NCI-H1417 (cell line): ENCODE measurements at regions not wholly inside any gene's neighbourhood (a gene's known extent, or its start where the extent isn't known, plus 50 kb on each side); places are given as distances from the start of the nearest gene placed in this dataset.

Experiments used
- DNase-seq, 3 experiments: peaks; one replicate each; lab custom pipeline; 2025; lab: John Stamatoyannopoulos, UW

DNA sequence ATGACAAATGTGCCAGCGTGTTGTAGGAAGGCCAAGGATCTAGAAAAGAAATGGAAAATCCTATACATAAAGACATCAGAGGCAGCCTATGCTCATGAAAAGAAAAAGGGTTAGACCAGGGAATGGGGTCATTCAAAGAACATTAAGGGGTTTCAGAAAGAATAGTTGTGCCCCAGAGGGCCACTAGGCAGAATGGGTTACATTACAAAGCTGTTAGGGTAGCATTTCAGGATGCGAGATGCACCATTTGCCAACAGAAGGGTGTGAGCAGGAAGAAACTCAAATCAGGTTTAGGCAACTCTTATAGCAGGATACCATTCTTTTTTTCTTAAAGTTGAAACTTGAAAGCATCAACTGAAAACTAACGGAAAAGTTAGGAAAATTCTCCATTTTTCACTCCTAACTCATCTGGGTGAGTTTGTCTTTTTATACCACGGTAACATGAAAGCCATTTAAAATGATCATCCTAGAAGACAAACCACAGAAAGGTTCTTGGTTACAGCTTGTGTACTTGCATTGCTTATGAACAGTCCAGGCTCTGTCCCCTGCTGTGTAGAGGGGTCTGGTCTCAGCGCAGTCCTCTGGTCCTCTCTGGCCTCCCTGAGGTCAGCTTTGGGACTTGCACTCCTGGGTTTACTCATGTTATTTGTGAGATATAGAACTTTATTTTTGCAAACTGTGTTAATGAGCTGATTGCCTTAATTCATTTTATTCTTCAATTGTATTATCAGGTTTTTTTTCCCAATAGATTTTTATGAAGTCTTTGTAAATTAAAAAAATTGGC is 209.1 kb downstream of the DACT1 start:
- no peak for DNase-seq

DNA sequence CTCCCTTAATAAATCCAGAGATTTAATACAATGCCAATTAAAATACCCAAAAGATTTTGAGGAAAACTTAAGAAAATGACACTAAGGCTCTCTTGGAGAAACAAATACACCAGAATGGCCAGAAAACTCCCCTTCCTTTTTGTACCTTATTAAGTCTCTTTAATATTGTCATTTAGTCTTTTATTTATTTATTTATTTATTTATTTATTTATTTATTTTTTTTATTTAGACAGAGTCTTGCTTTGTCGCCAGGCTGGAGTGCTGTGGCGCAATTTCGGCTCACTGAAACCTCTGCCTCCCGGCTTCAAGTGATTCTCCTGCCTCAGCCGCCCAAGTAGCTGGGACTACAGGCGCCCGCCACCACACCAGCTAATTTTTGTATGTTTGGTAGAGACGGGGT is 210.6 kb downstream of the DACT1 start:
- DNase-seq: no peak

DNA sequence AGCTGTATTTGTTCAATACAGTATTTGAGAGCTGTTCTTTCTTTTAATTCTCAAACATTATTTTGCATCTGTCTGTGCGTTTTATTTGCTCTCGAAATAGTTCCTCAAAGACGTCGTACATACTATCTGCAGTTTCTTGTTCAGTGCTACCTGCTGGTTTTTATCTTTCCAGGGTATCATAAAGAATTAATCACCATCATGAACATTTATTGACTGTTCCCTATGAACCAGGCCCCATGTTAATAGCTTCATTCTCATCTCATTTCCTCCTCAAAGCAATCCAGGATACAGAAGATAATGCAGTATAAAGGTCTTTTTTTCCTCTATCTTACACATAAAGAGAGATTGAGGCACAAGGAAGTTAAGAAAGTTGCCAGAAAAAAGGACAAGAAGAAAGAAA is 211.8 kb downstream of the DACT1 start:
- no peak for DNase-seq

DNA sequence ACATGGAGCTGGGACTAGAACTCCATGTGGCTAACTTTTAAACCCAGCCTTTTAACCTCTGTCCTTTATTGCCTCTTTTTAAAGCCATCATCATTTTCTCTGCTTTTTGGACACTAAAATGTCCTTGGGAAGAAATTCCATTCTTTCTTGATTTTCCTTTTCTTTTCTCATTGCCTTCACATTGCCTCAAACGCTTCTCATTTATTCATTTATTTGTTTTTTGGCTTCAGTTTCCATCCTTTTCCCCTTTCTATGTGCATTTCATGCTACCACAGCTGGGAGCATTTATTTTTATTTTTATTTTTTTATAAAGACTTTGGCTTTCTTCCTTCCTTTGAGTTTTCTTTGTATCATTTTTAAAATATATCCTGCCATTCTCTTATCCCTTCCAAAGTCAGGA is 212.2 kb downstream of the DACT1 start:
- DNase-seq: no peak

DNA sequence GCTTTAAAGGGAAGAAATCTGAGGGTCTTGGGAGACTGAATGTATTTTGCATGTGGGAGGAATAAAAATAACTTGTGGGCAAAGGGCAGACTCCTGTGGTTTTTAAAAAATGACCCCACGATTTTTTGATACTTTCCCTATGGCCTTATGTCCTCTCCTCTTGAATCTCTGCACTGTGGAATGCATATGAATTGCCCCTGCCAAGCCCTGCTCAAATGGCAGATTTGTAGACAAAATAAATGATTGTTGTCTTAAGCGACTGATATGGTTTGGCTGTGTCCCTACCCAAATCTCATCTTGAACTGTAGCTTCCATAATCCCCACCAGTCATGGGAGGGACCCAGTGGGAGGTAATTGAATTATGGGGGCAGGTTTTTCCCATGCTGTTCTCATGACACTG is 223.8 kb downstream of the DACT1 start:
- DNase-seq: no peak

DNA sequence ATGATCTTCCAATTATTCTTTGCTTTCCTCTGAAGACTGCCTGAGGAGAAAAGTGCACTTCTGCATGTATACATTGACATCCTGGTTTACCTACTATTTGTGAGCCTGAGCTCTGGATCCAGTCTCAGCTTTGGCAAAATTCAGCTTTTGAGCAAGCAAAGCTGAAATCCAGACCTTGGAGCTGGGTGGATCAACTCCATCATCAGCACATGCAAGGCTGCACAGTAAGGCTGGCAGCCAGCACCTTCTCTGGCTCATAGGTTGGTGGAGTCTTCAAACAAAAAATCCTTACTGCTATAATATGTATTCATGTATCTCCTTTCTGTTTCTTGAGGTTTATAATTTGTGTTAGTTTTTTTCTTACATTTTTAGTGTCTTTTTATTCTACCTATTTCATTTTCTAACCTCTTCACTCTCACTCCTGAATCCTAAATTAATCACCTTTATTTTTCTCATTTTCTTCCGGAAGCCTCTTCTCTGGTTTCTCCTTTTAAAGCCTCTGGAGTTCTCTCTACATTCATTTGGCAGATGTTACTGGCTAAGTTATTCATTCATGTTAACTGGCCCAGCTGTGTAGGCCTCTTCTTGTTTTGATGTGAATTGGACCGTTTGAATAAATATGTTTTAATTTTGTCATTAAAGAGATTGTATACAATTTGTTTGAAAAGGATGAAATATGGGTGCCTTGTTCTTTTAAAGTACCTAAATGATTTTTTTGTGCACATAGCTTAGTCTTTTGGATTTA is 224.8 kb downstream of the DACT1 start:
- no peak for DNase-seq

DNA sequence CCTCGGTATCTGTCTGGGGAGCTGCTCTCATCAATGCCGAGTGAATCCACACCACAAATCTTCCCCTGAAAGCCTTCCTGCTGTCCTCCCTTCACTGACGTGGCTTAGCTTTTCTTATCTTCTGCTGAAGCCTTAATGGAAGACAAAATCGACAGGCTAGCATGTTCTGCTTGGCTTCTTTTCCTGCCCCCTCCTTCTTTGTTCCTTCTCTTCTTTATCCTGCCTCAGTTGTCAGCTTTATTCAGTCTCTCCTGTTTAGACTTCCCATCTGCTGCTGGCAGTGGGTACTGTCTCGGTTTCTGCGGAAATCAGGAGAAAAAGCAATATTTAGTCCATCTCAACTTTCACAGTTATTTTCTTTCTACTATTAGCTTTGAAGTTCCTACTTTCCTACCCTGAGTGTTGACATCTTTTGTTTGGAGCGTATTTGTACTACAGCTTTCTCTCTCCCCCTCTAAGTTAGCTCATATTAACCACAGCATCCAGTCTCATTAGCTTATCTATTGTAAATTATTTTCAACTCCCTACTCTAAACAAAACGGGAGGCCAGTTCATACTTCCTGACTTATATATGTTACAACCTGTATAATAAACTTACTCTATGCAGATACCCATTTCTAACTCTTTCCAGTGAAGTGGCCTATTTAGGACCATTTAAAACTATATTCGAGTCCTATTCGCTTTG is 226.0 kb downstream of the DACT1 start:
- DNase-seq: no peak

DNA sequence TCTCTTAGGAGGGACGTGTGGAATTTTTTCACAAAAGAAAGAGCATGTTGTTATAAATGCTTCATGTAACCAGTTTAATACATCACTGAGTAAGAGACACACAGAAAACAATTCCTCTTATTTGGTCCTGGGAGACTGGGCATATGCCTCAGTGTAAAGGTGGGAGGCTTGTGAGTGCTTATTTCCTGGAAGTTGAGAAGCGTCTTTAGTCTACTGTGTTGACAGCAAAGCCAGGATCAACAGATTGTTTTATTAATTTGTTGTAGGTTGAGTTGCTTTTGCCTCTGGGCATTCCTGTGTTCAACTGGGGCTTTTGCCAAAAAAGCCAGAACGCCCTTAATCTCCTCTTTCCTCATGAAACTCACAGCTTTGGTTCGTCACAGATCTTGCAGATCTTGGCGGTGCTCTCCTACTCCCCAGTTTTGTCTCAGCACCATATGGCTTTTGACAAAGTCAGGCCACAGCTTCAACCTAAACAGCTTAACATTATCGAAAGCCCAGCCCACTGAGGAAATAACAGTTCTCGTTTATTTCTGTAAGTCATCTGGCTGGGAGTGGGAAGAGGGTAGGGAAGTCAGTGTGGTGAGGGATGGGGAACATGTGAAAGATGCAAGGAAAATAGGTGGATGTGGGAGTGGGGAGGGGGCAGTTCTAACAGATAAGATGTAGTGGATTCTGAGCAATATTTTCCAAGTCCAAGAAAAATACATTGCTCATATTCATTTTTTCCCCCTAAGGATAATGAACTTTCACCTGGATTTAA is 227.2 kb downstream of the DACT1 start:
- peak in 1 of 3 experiments; percentile 3 for DNase-seq

DNA sequence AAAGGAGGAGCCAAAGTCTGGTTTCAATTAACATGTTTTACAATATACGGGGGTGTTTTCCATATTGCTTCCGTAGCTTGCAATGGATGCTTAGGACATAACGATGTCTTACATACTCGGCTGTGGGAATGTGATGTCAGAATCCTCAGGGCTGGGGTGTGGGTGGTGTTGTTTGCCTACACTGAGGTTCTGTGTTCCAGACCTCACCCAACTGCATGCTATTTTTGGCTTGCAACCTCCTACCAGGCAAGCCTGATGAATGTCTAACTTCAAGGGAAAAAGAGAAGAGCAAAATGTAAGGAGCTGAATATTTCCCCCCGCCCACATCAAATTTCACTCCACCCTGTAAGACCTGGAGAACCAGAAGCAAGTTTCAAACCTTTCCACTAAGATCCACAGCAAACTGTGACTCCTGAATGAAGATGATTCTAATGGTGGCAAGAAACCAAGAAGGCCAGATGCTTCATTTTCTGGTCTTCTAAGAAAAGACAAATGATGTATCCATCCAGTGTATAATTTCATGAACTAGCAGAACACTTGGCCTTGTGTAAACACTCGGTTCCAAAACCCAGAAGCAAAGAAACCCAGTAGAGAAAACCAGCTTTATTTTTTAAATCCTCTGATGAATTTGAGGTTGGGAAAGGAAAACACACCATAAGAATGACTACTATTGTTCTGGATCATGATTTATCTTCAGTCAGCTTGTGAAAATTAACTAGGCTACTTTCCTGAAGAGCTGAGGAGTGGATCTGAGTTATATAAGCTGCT is 227.9 kb downstream of the DACT1 start:
- no peak for DNase-seq

DNA sequence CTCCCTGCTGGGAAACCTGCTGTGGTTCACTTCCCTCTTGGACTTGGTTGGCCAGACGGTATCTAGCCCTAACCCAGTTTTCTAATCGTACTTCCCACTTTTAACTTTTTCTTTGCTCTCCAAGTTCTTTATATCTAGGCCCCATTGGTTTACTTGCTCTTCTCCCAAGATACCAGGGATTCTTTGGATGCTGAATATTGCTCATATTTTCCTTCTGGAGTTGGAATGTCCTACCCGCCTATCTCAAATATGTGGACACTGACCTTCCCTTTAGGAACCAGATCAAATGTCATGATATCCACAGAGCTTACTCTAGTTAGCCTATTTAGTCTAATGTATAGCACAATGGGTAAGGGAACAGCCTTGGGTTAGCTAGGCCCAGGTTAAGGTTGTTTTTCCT is 228.6 kb downstream of the DACT1 start:
- DNase-seq: no peak

DNA sequence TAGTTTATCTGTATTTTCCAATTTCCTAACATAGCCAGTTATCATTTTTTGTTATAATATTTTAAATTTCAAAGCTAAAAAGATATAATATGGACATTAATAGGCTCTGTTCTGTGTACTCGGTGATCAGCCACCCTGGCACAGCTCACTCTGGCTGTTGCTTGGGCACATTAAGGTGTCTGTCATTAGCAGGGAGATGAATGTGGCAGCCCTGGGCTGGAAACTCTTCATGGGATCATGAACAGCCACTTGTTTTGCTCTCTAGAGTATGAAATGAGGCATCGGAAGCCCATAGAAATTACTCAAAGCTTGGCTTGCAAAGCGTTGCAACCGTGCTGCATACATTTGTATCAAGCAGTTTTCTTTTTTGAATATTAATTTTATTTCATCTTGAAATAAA is 233.2 kb downstream of the DACT1 start:
- peak in 1 of 3 experiments; percentile 91 for DNase-seq

DNA sequence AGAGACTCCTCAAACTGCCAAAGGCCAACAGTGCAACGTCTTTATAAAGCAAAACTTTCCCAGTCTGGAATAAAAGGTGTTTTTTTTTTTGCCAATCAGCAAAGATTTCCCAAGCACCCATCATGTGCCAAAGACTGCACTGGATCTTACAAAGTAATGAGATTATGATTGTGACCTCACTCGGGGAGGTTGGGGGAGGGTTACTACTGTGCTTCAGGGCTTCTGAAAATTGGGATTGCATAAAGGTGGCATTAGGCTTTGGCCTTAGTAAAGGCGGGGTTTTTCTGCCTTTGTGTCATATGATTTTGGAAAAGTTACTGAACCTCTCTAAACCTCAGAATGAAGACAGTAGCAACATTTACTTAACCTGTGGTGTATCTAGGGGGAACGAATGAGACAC is 233.8 kb downstream of the DACT1 start:
- peak in 1 of 3 experiments; percentile 30 for DNase-seq

DNA sequence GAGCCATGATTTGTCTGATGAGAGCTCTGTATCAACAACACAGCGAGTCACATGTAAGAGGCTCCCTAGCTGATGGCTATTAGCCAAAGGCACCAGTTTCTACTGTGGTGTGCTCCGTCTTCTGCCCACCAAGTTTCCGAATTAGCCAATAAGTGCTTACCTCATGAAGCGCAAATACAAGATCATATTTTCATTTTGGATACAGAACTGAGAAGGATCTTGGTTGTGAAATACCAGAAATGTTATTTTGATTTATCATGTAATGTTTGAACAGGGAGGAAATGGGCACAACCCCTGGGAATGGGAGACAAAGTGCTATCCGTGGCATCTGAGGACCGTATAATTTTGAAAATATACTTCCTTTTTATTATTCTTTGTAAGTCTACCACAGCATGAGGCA is 234.3 kb downstream of the DACT1 start:
- DNase-seq: peak in 1 of 3 experiments; percentile 30

DNA sequence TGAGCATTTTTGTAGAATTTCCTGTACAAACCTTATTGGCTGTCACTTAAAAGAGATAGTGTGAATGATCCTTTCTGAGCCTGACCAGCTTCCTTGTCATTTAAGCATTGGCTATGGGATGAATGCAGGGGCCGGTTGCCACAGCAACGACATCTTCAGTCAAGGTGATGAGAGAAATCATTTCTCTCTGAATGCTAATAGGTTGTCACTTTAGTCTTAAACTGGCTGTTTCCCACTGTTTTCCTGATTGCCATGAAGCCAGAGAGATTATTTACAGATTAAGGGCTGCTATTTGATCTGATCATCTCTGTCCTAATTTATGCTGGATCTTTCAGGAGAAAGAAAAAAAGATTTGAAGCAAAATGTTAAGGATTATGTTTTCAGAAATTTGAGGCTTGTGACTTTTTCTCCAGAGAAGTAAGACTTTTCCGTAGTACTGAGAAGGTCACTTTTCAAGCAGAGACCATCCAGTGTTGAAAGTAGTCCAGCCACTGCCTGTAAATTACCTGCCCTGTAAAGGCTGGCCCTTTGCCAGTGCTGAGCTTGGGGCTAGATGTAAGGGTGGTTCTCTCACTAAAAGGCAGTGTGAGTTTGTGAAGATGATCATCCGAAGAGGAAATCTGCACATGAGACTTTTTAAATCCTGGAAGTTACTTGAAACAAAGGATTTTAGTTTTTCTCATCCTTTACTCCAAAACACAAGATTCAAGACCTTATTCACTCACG is 235.6 kb downstream of the DACT1 start:
- peak; percentile 21 to 71 (median 46) for DNase-seq

DNA sequence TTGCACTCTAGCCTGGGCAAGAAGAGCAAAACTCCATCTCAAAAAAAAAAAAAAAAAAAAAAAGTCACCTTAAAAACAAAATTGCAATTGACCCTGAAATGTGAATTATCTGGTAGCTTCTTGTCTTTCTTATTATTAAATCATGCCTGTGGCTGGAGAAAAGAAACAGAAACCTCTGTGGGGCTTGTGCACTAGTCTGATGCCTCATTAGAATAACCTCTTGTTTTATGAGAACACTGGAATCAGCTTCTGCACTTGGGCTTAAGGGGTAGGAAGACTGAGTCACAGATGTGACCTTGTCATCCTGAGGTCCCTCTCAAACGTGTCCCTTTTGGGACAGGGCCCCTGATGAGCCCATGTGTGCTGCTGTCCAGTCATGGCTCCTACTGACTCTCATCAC is 237.9 kb downstream of the DACT1 start:
- DNase-seq: no peak

DNA sequence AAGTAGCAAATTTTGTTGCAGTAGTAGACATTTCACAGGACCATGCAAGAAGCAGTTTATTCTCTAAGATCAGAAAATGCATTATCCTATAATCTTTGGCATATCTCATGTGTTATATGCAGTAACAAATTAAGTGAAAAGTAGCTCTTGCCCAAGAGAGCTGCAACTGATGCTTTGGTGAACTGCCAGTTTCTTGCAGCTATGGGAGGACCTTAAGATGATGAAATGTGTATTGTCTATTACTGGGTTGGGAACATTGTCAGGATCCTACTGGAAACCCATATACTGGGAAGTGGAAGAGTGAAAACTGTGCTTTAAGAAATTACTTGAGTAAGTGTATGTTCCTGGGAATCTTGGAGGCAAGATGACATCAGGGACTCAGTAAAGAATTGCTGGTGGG is 238.8 kb downstream of the DACT1 start:
- DNase-seq: no peak

DNA sequence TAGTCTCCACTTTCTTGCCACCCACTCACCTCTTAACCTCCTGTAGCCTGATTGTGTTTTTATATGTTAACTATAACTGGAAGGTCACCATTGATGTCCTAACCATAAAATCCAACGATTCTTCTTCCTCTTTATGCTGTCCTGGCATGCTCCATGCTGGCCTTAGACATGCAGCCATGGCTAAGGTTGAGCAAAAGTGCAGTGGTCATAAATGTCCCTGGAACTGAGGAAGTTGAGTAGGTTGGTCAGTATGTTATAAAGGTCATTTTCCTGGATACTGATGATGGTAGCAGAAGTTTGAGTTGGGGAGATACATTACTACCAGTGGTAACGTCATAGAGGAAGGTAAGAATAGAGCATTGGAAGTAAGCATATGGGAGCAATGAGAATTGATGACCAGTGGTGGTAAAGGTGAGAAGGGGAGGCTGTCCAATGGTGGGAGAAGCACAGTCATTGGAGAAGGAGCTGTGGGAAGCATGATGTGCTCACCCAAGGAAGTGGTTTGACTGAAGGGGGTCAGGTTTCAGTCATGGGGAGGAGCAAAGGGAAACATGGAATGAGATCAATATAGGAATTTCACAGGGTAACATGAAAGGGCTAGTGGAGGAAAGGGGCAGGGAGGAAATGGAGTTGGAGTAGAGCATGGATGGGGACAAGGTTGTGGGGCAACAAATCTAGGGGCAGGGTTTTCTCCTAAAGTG is 240.8 kb downstream of the DACT1 start:
- no peak for DNase-seq

DNA sequence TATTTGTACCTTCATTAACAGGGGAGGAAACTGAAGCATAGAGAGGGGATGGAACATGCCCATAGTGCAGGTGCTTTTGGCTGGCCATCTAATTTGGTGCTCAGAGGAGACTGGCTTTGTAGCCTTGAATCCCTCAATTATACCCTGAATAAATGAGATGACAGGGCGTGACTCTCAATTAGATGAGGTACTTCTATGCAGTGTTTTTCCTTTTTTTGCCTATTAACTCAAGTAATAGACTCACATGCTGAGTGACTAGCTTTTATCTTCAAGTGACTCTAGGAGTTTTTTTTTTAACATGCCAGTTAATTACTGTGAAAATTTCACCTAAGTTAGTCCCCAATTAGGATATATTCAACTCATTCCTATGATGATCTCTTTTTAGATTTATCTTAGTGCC is 243.7 kb downstream of the DACT1 start:
- DNase-seq: peak in 1 of 3 experiments; percentile 1

DNA sequence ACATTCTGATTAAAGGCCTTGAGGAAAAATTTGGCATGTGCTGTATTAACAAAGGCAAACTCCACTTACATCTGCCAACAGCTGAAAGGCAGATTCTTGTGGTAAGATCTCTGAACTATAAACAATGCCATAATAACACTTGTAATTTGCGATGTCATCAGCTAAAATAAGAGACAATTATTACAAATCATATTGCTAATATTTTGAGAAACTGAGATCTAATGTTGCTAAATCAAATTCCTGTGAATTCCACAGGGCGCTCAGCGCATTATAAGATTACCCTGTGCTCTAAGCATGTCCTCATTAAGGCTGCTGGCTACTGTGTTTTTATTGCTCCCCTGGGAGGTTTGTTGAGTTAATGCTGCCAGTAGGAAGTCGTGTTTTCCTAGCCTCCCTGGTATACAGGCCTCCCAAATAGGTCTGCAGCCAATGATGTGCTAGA is 244.8 kb downstream of the DACT1 start:
- DNase-seq: peak in 2 of 3 experiments; percentile 59 to 73

DNA sequence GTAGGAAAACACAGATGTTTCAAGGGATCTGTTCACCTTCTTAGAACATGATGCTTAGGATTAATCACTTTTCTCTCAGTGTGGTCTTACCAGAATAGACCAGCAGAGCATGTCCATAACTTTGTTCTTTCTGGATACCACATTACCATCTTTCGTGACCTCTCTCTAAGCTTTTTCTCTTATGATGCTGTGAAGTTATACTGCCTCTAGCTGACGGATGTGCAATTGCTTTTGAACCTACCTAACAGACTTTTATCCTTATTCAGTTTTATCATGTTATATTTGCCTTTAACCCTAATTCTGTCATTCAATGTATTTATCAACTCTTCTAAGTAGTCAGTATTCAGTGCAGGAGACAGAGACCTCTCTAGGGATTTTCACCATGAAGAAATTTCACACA is 246.7 kb downstream of the DACT1 start:
- no peak for DNase-seq
